ENCODE measurements at regions not wholly inside any gene's neighbourhood (a gene's known extent, or its start where the extent isn't known, plus 50 kb on each side); places are given as distances from the start of the nearest gene placed in this dataset.

GRCh38 chr17:70375813-70376770 is 206.8 kb downstream of the KCNJ2 start:
- H3K27ac ChIP-seq (ENCODE audit: low read depth, low read length): no peak overlapping the region
- H3K79me1 ChIP-seq (ENCODE audit: low read depth, low read length): no peaks in the 10 kb centered on the region
- no peaks in the 10 kb centered on the region for H3K79me2 ChIP-seq (ENCODE audit: control insufficient read depth in 1 of 2, insufficient read depth in 2 of 2, low read length in 2 of 2)
- no peaks in the 10 kb centered on the region for H3K9me3 ChIP-seq (ENCODE audit: insufficient read depth in 2 of 2, low read depth in 1 of 2, low read length in 1 of 2)
- H4K8ac ChIP-seq (ENCODE audit: extremely low read depth, insufficient read depth, low read length): no peak overlapping the region
- no peaks in the 10 kb centered on the region for H3K36me3 ChIP-seq (ENCODE audit: control insufficient read depth in 2 of 4, insufficient read depth in 4 of 4, low read length in 3 of 4)
- H3K18ac ChIP-seq (ENCODE audit: extremely low read depth, low read length): no peak overlapping the region
- ChIA-PET POLR2A (ENCODE audit: partially characterized antibody) (no interaction called here), CTCF (ENCODE audit: partially characterized antibody) (interaction anchor here (0.7 to 1.4 kb wide), 3 partner anchors 9 to 30 kb away, joined by 3 to 4 read pairs (median 4); no protein-coding TSS in a partner anchor)
- no peaks in the 10 kb centered on the region for H3K23me2 ChIP-seq (ENCODE audit: low read depth, low read length)
- H2AFZ ChIP-seq (ENCODE audit: low read length): 0 out of 2 replicates have a peak overlapping the region, but pooled peaks have one; percentile 1
- H2BK5ac ChIP-seq (ENCODE audit: low read depth, low read length): no peak overlapping the region
- H3K56ac ChIP-seq (replicated peaks; ENCODE audit: insufficient read length, low read depth, low read length): no peak overlapping the region
- no peak overlapping the region for H2AK5ac ChIP-seq (ENCODE audit: low read depth, low read length)
- peaks cover 0 to 3% (median 0%) of the 10 kb centered on the region in 4 experiments; a peak in 1 of 7 replicates for H3K4me1 ChIP-seq (replicated peaks in 1 of 4; ENCODE audit: control insufficient read depth in 3 of 4, insufficient read depth in 4 of 4, low read length in 3 of 4)
- no peak overlapping the region for H2BK120ac ChIP-seq (replicated peaks; ENCODE audit: low read depth, low read length)
- WGBS, 2 experiments (ENCODE audit: extremely low coverage in 1 of 2, insufficient coverage in 1 of 2, insufficient read length in 1 of 2, insufficient replicate concordance in 2 of 2, low coverage in 1 of 2, low lambda C conversion rate in 2 of 2, missing lambda C conversion rate in 1 of 2): 87% methylated on average over 4 of the region's 4 CpGs; no CpG with 5 or more reads in 1 of the 2 experiments
- H2BK15ac ChIP-seq (ENCODE audit: low read length): no peak overlapping the region
- no peak overlapping the region for H2BK12ac ChIP-seq (ENCODE audit: low read depth, low read length)
- no peak for FAIRE-seq
- H3K4me2 ChIP-seq (ENCODE audit: insufficient read depth in 1 of 2, low read depth in 2 of 2, low read length in 2 of 2): no peak overlapping the region
- H3K4ac ChIP-seq (replicated peaks; ENCODE audit: insufficient read length, low read depth, low read length): no peak overlapping the region
- no peak for DNase-seq (ENCODE audit: low read depth in 1 of 2, low spot score in 2 of 2)
- TF ChIP-seq SIN3A (conservative IDR thresholded peaks at IDR 0.05 in 1 of 2, IDR thresholded peaks at IDR 0.05 in 1 of 2; ENCODE audit: low read depth in 1 of 2, low read length in 2 of 2) (no peak), NANOG (IDR thresholded peaks at IDR 0.05; ENCODE audit: insufficient read depth, low read depth, low read length, poor library complexity, severe bottlenecking) (no peak), SRF (IDR thresholded peaks at IDR 0.05; ENCODE audit: low read depth, low read length) (no peak), EZH2 (IDR thresholded peaks at IDR 0.05; ENCODE audit: low read depth, low read length, severe bottlenecking) (no peak), CBX8 (IDR thresholded peaks at IDR 0.05; ENCODE audit: borderline replicate concordance, low read depth, low read length) (no peak), RNF2 (IDR thresholded peaks at IDR 0.05; ENCODE audit: borderline replicate concordance, low read depth, low read length, missing control alignments, poor library complexity, severe bottlenecking) (no peak), KDM1A (IDR thresholded peaks at IDR 0.05; ENCODE audit: borderline replicate concordance, low read length) (no peak), RAD21 (IDR thresholded peaks at IDR 0.05 in 1 of 2, conservative IDR thresholded peaks at IDR 0.05 in 1 of 2; ENCODE audit: low read depth in 2 of 2, low read length in 2 of 2) (no peak), TEAD4 (IDR thresholded peaks at IDR 0.05; ENCODE audit: low read depth, low read length) (no peak), BRCA1 (IDR thresholded peaks at IDR 0.05; ENCODE audit: low read depth, low read length) (no peak)
- H3K14ac ChIP-seq (ENCODE audit: insufficient read length): no peak overlapping the region
- no peaks in the 10 kb centered on the region for H4K20me1 ChIP-seq (replicated peaks in 1 of 2; ENCODE audit: control insufficient read depth in 1 of 2, insufficient read depth in 2 of 2, low read length in 2 of 2)
- no peak overlapping the region for H3K23ac ChIP-seq (ENCODE audit: insufficient read length)
- H3K4me3 ChIP-seq (ENCODE audit: extremely low read depth in 1 of 4, insufficient read depth in 2 of 4, low read depth in 3 of 4, low read length in 4 of 4): no peak overlapping the region
- H2BK20ac ChIP-seq (ENCODE audit: low read length): no peak overlapping the region
- no peak overlapping the region for H4K5ac ChIP-seq (ENCODE audit: insufficient read length, low read depth, low read length)
- no peaks in the 10 kb centered on the region for H3K27me3 ChIP-seq (replicated peaks in 1 of 4; ENCODE audit: control insufficient read depth in 3 of 4, extremely low read depth in 1 of 4, insufficient read depth in 3 of 4, low read length in 3 of 4)
- no peak overlapping the region for H3K9ac ChIP-seq (replicated peaks in 1 of 4; ENCODE audit: extremely low read depth in 1 of 4, low read depth in 3 of 4, low read length in 3 of 4)
- no peak overlapping the region for H4K91ac ChIP-seq (replicated peaks; ENCODE audit: insufficient read length, low read length)
